C4-2B (cell line): ENCODE measurements at regions not wholly inside any gene's neighbourhood (a gene's known extent, or its start where the extent isn't known, plus 50 kb on each side); places are given as distances from the start of the nearest gene placed in this dataset.

Experiments
- CTCF ChIP-seq: fragments of 450-650 bp; conservative IDR thresholded peaks from 2 replicates; pipeline ENCODE4 v1.5.1; 2017; ENCODE audit warnings: mild to moderate bottlenecking
- ZFX ChIP-seq: fragments of 450-650 bp; IDR thresholded peaks from 2 replicates; pipeline ENCODE4 v1.6.1; 2017

DNA sequence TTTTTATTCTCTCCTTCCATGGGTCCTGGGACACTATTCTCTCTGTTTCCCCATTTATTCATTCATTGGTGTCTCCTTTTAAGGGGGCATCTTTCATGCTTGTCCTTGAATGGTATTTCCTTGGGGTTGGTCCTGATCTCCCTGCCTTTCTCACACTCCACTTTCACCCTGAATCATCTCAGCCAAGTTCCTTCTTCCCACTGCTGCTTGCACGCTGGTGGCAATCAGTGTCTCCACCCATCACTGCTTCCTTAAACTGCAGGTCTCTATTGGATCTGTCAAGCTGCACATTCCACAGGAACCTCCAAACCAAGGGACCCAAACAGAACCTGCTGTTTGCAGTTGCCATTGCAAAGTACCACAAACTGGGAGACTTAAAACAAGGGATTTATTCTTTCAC is 89.3 kb upstream of the SDK2 start:
- TF ChIP-seq CTCF (no peak), ZFX (no peak)
